Activated naive CD4-positive, alpha-beta T cell treated with anti-CD3 and anti-CD28 coated beads, Interleukin-2, amount 50 U/mL, for 72 hours (primary cell): ENCODE measurements at regions not wholly inside any gene's neighbourhood (a gene's known extent, or its start where the extent isn't known, plus 50 kb on each side); places are given as distances from the start of the nearest gene placed in this dataset.
"Not testable (repeated sequence)": the region's sequence is repeated elsewhere in the genome, so short reads cannot be mapped to it uniquely, and the experiment has no call there.

ENCODE experiments used
- ATAC-seq, 2 donors: fragments of 150-1000 bp; cut with Tn5 transposase; 2 replicates each; pipeline ENCODE4 v1.10.0; 2021; ENCODE audit warnings: mild to moderate bottlenecking in 2 of 2, moderate library complexity in 2 of 2
- DNase-seq, 2 donors: peaks; one replicate each; pipeline ENCODE4 v3.0.0; 2021 to 2022; ENCODE audit warnings: low spot score in 2 of 2
- H3K27ac Mint-ChIP-seq, 2 donors: one replicate each; pipeline ENCODE4 v1.8.0; 2022; ENCODE audit warnings: mild to moderate bottlenecking in 2 of 2, mixed read lengths in 2 of 2
- H3K36me3 Mint-ChIP-seq, 2 donors: one replicate each; pipeline ENCODE4 v1.8.0; 2022; ENCODE audit warnings: mixed read lengths in 2 of 2
- H3K9me3 Mint-ChIP-seq, 2 donors: one replicate each; pipeline ENCODE4 v1.8.0; 2022; ENCODE audit warnings: mixed read lengths in 2 of 2

GRCh38 chrY:12483394-12483793, 217.6 kb upstream of the USP9Y start:
- ATAC-seq (no peak), DNase-seq (no peak)
- H3K36me3 Mint-ChIP-seq: no peaks in the 10 kb centered on the region
- H3K27ac Mint-ChIP-seq: no peak overlapping the region
- no peaks in the 10 kb centered on the region for H3K9me3 Mint-ChIP-seq

- ATAC-seq (no peak), DNase-seq (no peak)
- Mint-ChIP-seq H3K36me3 (no peaks in the 10 kb centered on the region), H3K27ac (no peak overlapping the region), H3K9me3 (no peaks in the 10 kb centered on the region)
These were observed 210.3 kb upstream of the USP9Y start for GRCh38 chrY:12490558-12491209.

GRCh38 chrY:12492218-12492617, 208.8 kb upstream of the USP9Y start:
- Mint-ChIP-seq H3K27ac (no peak overlapping the region), H3K9me3 (no peaks in the 10 kb centered on the region), H3K36me3 (no peaks in the 10 kb centered on the region)
- ATAC-seq (no peak), DNase-seq (no peak)

- no peak overlapping the region for H3K27ac Mint-ChIP-seq
- ATAC-seq (no peak), DNase-seq (no peak)
- H3K9me3 Mint-ChIP-seq: no peaks in the 10 kb centered on the region
- no peaks in the 10 kb centered on the region for H3K36me3 Mint-ChIP-seq
These were observed 205.0 kb upstream of the USP9Y start for GRCh38 chrY:12496007-12496406.

DNA sequence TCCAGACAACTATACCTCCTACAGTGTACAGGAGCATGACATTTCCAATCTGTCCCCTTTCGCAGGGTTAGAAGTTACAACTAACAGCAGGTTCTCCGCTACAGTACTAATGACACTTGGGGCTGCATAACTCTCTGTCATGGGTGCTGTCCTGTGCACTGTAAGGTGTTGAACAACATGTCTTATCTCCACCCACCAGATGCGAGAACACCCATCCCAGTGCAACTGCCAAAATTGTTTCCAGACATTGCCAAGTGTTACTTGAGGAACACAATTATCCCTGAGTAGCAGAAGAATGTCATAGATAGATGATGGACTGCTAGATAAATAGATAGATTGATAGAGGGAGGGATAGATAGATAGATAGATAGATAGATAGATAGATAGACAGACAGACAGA, 200.9 kb upstream of the USP9Y start:
- Mint-ChIP-seq H3K9me3 (no peaks in the 10 kb centered on the region), H3K36me3 (no peaks in the 10 kb centered on the region), H3K27ac (no peak overlapping the region)
- no peak for ATAC-seq
- no peak for DNase-seq

DNA sequence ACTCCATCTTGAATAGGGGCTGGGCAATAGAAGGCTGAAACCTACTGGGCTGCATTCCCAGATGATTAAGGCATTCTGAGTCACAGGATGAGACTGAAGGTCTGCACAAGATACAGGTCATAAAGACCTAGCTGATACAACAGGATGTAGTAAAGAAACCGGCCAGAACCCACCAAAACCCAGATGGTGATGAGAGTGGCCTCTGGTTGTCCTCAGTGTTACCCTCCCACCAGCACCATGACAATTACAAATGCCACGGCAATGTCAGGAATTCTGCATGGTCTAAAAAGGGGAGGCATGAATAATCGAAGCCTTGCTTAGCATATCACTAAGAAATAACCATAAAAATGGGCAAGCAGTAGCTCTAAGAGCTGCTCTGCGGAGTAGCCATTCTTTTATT, 197.0 kb upstream of the USP9Y start:
- not testable (repeated sequence) for H3K9me3 Mint-ChIP-seq, H3K27ac Mint-ChIP-seq, DNase-seq, H3K36me3 Mint-ChIP-seq, ATAC-seq

DNA sequence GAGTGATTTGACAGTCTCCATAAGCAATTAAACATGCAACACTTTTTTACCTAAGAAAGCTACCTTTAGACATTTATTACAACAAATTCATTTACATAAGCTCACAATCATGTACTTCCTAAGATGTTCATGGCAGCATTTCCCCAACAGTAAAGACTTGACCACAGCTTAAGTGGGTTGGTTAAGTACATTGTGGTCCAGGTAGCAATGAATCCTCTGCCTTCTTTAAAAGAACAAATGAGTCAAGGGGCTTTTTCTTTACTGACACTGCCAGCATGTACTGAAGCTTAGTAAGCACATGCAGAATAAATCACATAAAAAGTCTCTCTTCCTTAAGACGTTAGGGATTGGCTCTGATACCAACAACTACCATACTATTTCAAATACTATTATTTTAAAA, 183.7 kb upstream of the USP9Y start:
- ATAC-seq (peak in 1 of 2 donors; percentile 24), DNase-seq (no peak)
- H3K9me3 Mint-ChIP-seq: no peaks in the 10 kb centered on the region
- no peak overlapping the region for H3K27ac Mint-ChIP-seq
- peaks cover 5 to 7% of the 10 kb centered on the region in 2 donors for H3K36me3 Mint-ChIP-seq

GRCh38 chrY:12525206-12525605, 175.8 kb upstream of the USP9Y start:
- Mint-ChIP-seq H3K36me3 (peaks cover 7 to 10% of the 10 kb centered on the region in 2 donors), H3K27ac (no peak overlapping the region), H3K9me3 (no peaks in the 10 kb centered on the region)
- no peak for ATAC-seq
- no peak for DNase-seq

DNA sequence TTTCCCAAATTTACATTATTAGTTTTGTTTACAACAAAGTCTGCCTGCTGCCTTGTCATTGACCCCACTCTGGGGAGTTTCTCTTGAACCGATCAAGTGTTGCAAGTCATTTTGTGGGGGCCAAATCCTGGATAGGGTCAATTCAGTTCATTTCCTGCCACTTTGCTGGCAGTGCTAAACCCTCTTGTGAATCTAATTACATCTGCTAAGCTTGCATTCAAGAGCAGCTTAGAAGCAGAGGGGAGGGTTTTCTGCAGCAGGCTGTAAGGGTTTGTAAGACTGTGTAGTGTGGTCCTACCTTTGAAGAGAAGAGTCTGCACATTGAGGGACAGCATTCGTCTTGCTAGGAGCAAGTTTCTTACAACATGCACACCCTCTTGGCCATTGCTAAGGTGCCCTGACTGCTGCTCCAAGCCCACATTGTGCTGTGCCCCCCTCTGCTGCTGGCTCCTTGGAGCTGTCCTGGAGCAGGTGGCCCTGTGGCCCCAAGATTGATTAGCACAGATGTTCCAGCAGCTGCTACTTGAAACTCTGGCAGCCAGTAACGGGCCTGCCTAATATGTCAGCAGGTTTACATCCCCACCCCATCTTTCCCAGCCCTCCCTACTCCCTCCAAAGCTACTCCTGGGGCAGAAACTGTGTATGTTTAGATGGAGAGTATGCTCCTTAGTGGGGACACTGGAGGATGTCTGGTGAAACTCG, 174.5 kb upstream of the USP9Y start:
- H3K36me3 Mint-ChIP-seq: peaks cover 1 to 6% of the 10 kb centered on the region in 2 donors
- DNase-seq (no peak), ATAC-seq (no peak)
- H3K27ac Mint-ChIP-seq: no peak overlapping the region
- no peaks in the 10 kb centered on the region for H3K9me3 Mint-ChIP-seq

GRCh38 chrY:12537226-12537854, 163.7 kb upstream of the USP9Y start:
- ATAC-seq: no peak
- H3K9me3 Mint-ChIP-seq: no peaks in the 10 kb centered on the region
- H3K27ac Mint-ChIP-seq: no peak overlapping the region
- DNase-seq: no peak
- H3K36me3 Mint-ChIP-seq: no peaks in the 10 kb centered on the region

GRCh38 chrY:12546746-12547420, 154.1 kb upstream of the USP9Y start:
- Mint-ChIP-seq H3K36me3 (no peaks in the 10 kb centered on the region), H3K27ac (no peak overlapping the region), H3K9me3 (peaks cover 7% of the 10 kb centered on the region in 2 donors)
- ATAC-seq (peak in 1 of 2 donors; percentile 38), DNase-seq (no peak)

DNA sequence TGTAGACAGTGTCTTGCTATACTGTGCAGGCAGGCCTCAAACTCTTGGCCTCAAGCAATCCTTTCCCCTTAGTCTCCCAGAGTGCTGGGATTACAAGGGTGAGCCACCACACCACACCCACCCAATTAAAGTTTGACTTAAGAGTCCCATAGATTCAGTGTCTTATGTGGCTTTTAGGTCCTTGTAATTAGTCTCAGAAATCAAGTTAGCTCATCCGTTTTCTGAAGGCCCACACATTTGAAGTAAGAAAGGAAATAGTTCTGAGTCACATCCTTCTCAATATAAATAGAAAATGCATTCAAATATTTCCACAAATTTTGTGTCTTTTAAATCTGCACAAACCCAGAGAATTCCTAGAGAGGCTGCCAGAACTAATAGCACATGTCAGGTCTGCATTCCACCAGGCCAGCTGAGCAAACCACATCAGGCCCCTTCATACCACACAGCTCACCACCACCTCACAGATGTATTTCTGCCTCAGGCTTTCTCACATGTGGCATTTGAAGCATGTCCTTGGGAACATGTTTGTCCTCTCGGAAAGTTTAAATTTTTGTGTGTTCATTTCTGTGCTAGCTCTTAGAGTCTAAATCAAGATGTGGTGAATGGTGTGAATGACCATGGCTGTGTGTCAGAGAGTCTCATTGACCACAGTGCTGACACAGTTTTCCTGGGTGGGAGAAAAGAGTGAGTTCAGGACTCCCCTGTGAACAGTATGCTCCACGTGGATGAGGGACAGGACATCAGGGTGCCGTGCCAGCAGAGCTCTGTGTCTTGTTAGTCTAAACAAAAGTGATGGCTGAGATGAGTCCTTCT, 148.4 kb upstream of the USP9Y start:
- DNase-seq: no peak

DNA sequence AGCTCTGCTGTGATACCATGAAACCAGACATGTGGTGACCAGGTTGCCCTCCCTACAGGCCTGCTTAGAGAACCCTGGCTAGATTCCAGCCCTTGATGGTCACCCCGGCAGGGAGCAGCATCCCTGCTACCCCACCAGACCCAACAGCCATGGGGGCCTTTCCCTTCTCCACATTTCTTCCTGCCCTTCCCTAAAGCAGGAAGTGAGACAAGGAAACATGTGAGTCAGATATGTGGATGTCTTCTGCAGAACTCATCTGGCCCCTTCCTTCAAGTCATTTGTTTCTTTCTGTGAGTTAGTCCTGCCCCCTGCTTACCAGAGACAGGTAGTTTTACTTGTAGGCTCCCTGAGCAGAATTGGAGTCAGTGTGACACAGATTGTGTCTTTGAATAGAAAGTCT, 147.1 kb upstream of the USP9Y start:
- peaks cover 7% of the 10 kb centered on the region in 2 donors for H3K9me3 Mint-ChIP-seq
- ATAC-seq (no peak), DNase-seq (no peak)
- H3K36me3 Mint-ChIP-seq: no peaks in the 10 kb centered on the region
- no peak overlapping the region for H3K27ac Mint-ChIP-seq

More for the DNA sequence above, 148.4 kb upstream of the USP9Y start:
- Mint-ChIP-seq H3K9me3 (peaks cover 7% of the 10 kb centered on the region in 2 donors), H3K36me3 (no peaks in the 10 kb centered on the region), H3K27ac (peak overlapping the region; percentile 41 to 79)
- peak; percentile 78 to 87 for ATAC-seq

DNA sequence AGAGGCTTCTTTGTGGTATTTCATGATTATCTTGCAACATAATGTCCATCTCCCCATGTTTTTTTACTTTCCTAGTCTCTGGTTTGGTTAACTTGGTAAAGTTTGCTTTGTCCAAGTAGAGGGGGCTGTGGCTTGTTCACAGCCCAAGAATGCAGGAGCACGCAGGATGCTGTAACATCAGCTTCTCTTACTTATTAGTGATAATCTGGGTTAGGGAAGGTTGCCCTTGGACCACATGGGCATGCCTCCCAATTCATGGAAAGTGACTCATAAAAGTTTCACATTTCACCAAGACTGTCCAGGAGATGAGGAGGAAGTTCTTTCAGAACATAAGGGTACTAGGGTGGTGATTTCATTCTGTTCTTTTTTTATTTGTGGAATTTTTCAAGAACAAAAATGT, 146.0 kb upstream of the USP9Y start:
- Mint-ChIP-seq H3K27ac (no peak overlapping the region), H3K36me3 (peaks cover 3 to 9% of the 10 kb centered on the region in 2 donors), H3K9me3 (peaks cover 3 to 5% of the 10 kb centered on the region in 2 donors)
- ATAC-seq: no peak
- no peak for DNase-seq

DNA sequence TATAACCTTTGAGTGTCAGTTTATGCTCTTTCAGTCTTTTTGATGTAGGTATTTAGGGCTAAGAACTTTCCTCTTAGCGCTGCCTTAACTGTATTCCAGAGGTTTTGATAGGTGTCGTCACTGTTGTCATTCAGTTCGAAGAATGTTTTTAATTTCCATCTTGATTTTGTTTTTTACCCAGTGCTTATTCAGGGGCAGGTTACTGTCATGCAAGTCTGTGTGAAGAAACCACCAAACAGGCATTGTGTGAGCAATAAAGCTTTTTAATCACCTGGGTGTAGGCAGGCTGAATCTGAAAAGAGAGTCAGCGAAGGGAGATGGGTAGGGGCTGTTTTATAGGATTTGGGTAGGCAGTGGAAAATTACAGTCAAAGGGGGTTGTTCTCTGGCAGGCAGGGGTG, 142.0 kb upstream of the USP9Y start:
- Mint-ChIP-seq H3K9me3 (peaks cover 25 to 30% of the 10 kb centered on the region in 2 donors), H3K27ac (peak overlapping the region in 1 of 2 donors; percentile 85), H3K36me3 (peaks cover 29 to 37% of the 10 kb centered on the region in 2 donors)
- DNase-seq (no peak), ATAC-seq (peak; percentile 34 to 82)

- H3K27ac Mint-ChIP-seq: no peak overlapping the region
- H3K9me3 Mint-ChIP-seq: peaks cover 0 to 5% of the 10 kb centered on the region in 2 donors
- H3K36me3 Mint-ChIP-seq: peaks cover 0 to 6% of the 10 kb centered on the region in 2 donors
- DNase-seq (no peak), ATAC-seq (no peak)
These were observed 124.8 kb upstream of the USP9Y start for GRCh38 chrY:12576278-12576677.
